Right hindlimb (tissue), 1 donor: ENCODE measurements at regions not wholly inside any gene's neighbourhood (a gene's known extent, or its start where the extent isn't known, plus 50 kb on each side); places are given as distances from the start of the nearest gene placed in this dataset.

Source experiments
- DNase-seq: peaks from one replicate; pipeline ENCODE4 v3.0.0-alpha.2; 2018

DNA sequence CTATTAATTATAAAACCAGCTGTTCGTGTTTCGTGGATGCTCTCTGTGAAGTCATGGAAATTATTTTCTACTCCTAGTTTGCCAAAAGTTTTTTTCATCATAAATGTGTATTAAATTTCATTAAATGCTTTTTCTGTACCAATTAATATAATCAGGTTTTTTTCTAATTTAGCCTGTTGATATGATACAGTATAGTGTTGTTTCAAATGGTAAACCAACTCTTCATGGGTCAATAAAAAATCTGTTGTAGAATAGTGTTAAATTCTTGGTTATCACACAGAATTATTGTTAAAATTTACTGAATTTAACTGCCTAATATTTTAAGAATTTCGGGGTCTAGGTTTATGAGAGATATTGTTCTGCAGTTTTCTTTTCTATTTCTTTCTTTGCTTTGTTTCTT, 505.9 kb upstream of the MANEA start:
- no peak for DNase-seq

DNA sequence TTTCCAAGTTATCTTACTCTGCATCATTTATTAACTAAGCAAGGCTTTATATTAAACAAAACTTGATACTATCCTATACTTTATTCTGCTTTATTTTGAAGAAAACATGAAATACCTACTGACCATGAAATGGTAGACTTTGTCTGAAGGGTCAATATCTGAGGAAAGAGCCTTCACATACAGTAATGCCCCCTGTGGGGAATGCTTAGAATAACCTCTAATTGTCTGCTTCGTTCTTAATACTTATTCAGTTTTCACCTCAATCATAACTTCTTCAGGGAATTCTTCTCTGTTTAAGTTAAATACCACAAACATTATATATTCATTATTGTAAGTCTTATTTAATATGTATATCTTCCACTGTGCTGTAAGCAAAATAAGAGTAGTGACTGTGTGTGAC, 498.9 kb upstream of the MANEA start:
- DNase-seq, result no peak

DNA sequence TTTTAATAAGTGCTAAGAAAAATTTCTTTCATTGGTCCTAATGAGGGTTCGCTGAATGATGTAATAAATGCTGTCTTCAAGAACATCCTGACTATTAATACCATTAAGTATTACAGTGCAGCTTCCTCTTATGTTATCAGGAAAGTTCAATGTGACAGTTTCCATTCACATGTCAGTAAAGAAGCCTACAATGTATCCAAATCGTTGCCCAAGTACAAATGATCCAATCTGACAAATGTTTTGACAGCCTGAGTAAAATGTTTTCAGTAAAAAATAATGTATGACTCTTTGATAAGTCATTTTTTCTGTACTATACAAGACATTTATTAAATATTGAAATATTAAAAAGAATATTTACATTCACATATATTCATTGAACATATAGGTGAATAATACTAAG, 496.1 kb upstream of the MANEA start:
- DNase-seq, result no peak

DNA sequence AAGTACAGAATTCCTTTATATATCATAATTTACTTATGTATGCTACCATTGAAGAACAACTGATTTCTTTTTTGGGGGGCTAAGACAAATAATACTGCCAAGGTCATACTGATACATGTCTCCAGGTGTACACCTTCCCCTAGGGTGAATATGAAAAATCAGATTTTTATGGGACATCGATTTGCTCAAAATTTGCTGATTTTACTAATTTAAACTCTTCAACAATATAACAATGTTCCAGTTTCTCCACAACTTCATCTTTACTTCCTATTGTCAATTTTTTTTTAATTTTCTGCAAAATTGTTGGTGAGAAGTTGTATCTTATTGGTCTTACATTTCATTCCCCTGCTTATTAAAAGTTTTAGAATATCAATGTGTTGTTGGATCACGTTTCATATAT, 495.4 kb upstream of the MANEA start:
- no peak for DNase-seq

DNA sequence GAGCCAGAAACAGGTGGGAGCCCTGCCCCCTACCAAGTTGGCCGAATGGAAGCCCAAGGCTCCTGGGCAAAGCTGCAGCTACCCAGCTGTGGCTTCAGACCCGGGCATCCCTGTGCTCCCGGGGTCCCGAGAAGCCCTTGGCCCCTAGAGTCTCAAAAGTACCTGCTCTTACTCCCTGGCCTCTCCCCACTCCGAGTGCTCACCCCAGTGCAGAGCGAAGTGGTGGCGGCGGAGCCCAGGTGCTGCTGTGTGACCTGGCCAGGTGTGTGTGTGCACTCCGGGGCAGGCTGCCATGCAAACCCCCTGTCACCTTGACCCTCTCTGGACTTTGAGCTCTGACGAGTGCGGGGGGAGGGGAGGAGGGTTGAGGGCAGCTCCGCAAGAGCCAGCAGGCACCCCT, 493.8 kb upstream of the MANEA start:
- no peak for DNase-seq

DNA sequence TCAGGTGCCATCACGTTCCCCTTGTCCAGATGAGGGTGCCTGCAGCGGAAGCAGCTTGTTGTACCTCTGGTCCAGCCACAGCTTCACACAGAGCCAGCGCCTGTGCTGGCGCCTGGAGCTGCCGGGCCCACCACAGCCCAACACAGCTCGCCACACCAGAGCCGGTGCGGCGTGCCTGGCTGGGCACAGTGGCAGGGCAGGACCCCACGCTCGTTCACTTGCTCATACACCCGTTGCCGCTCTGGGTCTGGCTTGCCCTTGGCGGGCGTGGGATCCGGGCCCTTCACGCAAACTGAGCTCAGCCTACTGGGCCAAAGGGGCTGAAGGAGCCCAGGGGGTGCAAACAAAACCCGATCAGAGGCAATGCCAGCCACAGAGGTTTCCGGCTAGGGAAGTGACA, 492.5 kb upstream of the MANEA start:
- no peak for DNase-seq

DNA sequence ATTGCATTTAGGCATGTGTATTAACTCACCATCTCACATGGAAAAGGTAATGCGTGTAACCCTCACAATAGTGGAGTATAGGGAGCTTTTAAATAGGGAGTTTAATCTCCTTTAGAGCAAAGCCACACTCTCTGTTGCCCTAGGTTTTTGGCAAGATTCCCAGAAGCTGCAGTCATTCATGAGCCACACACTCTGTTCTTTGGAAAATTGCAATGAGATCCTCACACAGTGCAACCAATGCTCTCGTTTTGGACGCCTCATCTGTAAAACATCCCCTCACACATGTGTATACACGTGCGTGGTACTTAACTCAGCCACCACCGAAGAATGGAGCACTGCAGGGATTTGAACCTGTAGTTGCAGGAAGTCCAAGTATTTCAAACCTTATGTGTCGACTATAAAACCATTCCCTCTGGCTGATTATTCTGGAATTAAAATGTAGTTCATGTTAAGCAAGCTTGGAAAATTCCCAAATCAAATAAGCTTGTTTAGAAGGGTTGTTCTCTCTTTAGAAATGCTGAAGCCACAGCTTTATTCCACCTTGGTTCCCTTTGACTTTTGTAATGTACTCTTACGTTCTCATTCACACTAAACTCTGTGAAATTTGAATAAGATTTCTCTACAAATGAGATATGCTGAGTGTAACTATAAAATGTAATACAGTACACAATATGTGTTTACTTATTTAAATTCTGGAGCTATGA, 489.8 kb upstream of the MANEA start:
- peak; percentile 37 for DNase-seq

DNA sequence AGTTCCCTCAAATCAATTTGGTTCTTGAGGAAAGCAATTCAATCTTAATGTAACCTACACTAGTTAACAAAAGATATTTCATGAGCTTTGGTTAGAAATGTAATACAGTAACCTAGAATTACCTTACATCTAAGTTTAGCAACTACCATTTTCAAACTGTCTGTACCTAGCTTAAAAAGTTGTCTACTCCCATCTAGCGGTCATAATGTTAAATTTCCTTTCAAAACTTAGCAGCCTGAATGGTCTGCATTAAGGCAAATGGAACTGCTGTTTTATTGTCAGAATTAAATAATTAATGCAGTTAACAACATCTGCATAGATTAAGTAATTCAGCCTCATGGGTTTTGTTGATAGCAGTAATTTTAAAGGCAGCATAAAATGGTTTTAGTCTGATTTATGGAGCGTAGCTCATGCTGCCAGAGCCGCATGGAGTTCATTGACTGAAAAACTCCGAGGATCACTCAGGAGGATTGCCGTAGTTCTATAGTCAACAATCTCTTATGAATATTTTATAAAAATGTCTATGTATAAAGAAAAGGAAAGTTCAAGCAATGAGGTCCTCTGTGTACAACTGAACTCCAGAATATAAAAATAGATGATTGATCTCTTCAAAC, 485.4 kb upstream of the MANEA start:
- DNase-seq, result no peak

DNA sequence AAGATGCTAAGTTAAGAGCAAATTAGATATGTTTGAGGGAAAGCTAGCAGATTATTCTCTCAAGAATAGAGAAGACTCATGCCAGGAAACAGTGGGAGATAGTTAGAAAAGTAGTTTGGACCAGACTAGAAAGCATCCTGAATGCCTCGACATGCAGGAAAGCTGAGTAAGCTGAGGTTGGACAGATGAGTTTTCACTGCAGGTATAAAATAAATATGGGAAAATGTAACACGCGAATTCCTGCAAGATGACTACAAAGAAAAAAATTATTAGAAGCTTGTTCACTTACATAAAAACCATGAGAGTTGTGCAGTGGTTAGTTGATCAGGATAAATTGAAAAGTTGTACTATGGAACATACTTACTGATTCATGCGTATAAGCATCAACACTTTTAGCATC, 484.2 kb upstream of the MANEA start:
- DNase-seq, result no peak

DNA sequence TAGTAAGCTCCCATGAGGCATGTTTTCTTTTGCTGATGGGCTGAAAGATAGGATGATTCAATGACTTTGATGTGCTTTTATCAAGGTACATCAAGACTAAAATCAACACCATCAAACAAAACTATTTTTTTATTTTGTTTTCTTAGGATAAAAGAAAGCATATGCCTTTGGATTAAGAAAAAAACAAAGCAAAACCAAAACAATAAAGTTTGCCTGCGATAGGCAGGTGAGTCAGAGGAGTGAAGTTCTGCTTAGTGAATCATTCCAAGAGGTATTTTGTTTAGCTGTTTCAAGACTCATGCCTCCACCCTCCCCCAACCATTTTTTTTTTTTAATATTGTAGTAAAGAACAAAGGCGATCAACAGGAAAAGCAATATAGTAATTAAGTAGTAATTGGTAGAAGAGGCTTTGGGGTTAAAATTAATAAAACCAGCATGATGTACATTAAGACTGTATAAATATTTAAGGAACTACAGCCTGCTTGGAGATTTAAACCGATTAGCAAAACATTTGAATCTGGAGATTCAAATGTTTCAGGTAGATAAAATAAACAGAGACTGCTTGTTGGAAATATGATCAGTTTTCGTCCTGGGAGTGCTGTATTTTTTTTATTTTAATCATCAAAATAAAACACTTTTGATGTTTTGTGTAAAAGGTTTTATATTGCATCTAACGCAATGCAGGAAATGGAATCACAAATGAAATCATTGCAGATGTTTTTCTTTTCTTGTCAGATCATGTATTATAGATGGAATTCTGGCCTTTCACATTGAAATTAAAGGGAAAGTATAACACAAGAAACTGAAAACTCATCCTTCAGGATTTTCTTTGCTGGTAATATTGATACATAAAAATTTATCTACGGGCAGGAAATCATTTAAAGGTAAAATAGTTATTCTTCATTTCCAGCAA, 482.3 kb upstream of the MANEA start:
- DNase-seq, result no peak

DNA sequence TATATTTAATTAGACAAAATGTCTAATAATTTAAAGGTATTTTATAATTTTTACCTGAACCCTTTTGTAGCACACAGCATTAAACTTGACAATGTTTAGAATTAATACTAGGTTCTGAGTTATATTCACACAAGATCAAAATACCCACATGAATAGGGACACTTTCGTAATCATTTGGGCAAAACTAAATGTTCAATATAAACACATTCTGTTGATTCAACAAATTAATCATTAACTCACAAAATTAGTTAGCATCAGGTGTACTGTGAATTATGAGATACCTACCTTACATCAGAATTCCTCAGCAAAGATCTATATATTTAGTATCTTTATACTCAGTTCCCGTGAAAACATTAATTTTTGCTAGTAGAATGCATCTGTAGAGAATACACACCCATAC, 481.5 kb upstream of the MANEA start:
- no peak for DNase-seq

DNA sequence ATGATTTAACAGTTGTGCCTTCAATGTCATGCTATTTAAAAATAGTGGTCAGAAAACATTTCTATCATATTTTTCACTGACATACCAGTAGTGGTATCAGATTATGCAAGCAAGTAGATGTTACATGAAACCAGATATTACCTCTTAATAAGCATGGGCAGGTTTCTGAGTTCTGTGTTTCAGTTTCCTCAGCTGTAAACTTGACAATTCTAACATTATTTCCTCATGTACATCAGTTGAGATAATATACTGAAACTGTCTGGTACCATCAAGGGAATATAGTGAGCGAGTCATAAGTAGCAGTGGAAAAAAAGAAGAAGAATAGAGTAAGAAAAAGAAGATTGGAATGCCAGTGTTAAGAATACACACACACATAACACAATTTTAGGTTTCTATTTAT, 477.9 kb upstream of the MANEA start:
- no peak for DNase-seq

DNA sequence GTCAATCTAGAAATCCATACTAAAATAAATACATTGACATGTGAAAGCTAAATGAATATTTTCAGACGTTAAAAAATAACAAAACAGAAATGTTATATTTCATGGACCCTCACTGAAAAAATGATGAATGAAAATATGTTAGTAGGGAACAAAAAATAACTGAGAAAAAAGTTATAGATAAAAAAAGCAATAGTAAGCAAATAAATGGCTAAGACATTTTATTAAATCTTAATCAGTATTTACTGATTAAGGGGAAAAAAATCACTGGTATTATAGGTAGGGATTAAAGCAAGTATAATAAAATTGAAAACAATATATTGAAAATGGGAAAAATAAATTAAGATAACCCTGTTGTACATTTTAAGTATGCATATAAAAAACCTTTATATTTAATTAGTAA, 468.1 kb upstream of the MANEA start:
- DNase-seq, result no peak

DNA sequence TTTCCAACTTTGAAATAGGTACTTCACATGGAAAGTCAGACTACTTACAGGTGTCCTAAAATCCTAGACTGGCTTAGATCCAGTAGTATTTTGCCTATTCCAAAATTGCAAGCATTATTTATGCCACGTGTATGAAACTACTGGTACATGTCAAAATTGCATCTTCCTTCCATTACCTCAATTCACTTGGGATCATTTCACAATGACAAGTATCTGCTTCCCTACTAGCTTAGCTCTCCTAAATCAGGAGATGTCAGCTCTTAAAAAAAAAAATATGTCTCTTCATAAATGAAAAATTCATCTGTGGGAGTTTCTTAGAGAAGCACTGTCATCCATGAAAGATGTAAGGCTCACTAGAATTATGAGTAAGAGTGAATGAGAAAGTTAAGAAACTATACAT, 466.6 kb upstream of the MANEA start:
- DNase-seq, result no peak

DNA sequence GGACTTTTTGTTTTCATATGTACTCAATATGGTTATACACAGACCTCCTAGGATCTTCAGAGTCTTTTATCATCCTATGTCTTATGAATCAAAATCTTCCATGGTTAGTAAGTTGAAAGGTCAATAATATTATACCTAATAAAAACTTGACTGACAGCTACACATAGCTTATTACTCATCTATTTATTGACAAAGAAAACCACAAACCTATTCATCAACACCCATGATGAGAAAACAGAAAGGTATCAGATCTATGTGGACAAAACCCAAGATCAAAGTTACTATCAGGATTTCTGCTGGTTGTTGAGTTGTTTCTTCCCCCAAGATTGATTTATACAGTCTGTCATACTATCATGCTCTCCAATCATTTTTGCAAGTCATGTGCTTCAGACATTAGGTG, 460.1 kb upstream of the MANEA start:
- DNase-seq, result no peak

DNA sequence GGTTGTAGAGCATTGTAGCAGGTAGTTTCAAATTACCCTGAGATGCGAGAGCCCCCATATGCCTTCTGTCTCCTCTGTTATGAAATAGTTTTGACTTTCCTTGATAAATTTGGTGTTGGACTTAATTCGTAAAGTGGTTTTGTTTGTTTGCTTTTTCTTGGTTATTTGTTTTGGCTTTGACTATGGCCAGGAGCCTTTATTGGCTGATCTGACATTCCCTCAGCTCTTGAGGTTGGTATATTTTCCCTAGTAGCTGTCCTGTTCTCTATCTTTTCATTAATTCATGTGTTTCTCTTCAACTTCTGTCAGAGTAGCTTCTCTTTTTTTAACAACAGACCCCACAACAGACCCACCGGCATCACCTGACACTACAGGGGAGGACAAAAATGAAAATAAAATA, 457.4 kb upstream of the MANEA start:
- no peak for DNase-seq

DNA sequence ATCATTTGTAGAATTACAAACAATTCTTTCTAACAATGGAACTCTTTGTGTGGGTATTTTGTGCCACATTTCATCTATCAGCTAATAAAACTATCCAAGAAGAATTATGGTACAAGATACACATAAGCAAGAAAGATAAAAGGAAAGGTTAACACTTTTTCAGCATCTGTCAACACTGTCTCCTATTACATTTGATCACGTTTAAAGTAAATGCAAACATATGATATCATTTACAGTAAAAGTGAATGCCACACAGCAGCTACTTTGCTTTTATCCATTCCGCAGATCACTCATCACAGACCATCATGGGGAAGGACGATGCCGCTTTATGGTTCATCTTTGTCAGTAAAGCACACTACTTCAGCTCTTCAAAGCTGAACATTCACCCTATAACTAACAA, 456.4 kb upstream of the MANEA start:
- no peak for DNase-seq

DNA sequence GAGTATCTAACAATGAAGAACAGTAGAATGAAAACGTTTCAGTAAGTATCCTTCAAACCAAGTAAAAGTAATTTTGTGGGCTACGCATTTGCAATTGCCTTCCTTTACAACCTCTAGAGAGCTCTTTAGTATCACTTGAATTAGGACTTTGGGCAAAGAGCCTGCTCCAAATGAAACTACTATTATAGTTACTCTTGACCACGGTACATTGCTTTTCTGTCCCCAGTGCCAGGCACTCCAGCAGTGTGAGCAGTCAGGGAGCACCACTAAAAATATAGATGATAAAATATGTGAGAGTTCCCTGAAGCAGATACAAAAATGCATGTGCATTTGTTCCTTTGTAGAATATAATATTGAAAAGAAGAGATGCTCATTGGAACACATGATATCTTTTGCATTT, 450.1 kb upstream of the MANEA start:
- no peak for DNase-seq

DNA sequence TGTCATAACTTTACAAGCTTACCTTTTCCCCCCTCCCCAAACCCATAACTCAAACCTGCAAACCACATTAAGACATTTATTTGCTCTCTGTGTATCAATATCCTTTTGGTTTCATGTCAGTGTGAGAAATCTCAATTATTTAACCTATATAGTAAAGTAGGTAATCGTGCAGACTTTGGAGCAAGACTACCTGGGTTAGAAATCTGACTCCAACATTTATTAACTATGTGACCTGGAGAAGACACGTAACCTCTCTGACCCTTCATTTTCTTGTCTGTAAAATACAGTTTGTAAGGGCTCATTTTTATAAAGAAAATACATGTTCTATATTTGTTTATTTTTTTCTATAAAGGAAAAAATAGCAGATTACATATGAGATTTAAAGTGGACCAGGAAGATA, 448.9 kb upstream of the MANEA start:
- no peak for DNase-seq

DNA sequence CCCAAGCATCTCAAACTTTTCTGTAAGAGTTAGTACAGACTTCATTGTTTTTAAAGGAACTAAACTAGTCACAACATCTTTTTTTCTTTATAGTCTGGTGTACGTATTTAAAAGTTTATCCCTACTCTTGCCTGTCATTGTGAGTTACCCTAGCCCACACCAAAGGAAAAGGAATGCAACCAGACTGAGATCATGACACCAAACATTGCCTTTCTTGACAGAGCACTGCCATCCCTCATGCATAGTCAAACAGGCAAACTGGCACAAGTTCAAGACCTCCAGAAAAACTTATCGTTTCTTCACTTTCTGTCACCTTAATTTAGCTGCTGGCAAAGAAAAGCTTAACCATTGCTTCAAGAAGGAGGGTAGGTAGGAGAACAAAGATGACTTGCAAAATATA, 448.4 kb upstream of the MANEA start:
- no peak for DNase-seq

DNA sequence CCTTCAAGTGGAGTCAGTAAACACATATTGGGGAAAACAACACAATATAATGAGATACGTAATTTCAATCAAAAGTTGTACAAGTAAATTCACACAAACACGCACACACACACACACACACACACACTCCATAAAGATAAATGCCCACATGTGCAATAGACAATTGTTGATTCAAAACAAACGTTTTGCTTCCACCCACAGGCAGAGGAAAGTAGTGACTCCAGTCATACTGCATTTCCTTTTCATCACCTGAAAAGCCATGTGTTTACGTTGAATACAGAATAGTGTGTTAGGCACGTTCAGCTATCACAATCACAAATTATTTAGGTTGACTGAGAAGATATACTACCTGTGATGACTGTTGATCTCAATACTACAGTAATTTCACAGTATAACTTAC, 443.8 kb upstream of the MANEA start:
- DNase-seq, result no peak

DNA sequence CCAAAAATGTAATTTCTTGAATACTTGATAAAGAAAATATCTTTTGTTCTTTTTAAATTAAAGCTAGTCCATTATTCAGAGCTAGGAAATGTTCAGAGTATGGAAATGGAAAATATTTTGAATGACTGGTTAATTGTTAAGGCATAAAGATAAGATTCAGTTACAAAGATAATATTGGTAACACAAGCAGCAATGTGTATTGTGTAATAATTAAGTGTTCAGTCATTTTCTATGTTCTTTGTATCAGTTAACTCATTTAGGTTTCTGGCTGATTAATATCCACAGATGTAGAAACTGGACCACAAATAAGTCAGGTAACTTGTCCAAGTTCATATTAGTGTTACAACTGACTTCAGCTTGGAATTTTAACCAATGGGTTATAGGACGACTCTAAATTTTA, 442.2 kb upstream of the MANEA start:
- DNase-seq, result no peak

DNA sequence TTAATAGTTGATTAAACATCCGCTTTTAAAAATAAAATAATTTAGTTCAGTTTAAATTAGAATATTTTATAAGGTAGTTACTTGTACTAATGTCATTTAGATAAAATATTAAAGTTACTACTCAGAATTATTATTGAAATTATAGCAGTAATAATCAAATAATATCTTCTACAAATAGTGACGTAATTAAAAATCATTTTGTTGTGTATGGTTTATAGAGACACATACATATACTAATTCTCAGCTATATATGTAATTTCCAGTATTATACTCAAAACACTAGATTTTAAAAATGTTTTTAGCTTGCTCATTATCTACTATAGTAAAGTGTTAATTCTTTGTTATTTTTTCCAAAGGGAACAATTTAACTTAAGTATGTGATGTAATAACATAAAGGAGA, 435.2 kb upstream of the MANEA start:
- no peak for DNase-seq

DNA sequence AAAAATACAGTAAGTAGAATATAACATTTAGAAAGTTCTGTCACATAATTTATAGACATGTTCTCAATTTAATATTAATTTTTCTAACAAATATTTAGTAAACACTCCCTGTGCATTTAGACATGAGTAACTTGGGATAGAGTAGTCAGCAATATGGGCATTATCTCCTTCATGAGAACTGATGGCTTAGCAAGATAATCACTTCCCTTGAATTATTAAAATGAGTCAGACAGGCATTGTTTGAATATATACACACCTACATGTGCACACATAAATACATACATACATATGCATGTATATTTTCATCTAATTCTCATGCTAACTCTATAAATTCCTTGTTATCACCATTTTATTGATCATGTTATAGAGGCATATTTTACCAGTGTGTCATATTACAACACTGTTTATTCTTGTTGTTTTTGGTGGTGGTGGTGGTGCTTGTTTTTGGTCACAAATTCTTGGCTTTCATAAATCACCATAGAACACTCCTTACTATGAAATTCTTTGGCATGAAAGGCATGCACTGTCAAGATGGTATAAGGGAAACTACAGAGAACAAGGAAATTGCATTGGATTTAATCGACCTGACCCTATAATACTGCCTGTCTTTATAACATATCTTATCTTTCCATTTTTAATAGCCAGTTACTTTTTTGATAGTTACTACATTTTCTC, 434.5 kb upstream of the MANEA start:
- DNase-seq, result no peak
